GM12878 (cell line): ENCODE measurements at regions not wholly inside any gene's neighbourhood (a gene's known extent, or its start where the extent isn't known, plus 50 kb on each side); places are given as distances from the start of the nearest gene placed in this dataset.
"Not testable (repeated sequence)": the region's sequence is repeated elsewhere in the genome, so short reads cannot be mapped to it uniquely, and the experiment has no call there.

Experiments used
- ATAC-seq: fragments of 200-7000 bp; cut with Tn5 transposase; 3 replicates; pipeline ENCODE4 v1.9.1; 2020; ENCODE audit warnings: mild to moderate bottlenecking, moderate library complexity
- BruUV-seq: library from RNA; stranded (reverse); fragments of 400-500 nt; replicated peaks from 2 replicates; lab custom pipeline; 2021; lab: Mats Ljungman, UMichigan
- CTCF ChIA-PET: fragments of 300-600 bp; sonication (Branson Sonifier 250); formaldehyde crosslinking; extraction: SDS; loops from one replicate; lab custom pipeline; 2021; ENCODE audit warnings: inconsistent platforms; lab: Yijun Ruan, JAX
- POLR2A ChIA-PET: fragments of 350-600 bp; formaldehyde crosslinking; extraction: SDS; loops from one replicate; lab custom pipeline; 2021; ENCODE audit warnings: inconsistent platforms; lab: Charles Lee
- RAD21 ChIA-PET: fragments of 300-600 bp; sonication (Branson Sonifier 250); formaldehyde crosslinking; loops from one replicate; lab custom pipeline; 2023; ENCODE audit warnings: antibody characterized with exemption; ENCODE audit not compliant: unreplicated experiment; lab: Charles Lee
- SMC1A ChIA-PET: fragments of 300-600 bp; sonication (Branson Sonifier 250); formaldehyde crosslinking; loops from one replicate; lab custom pipeline; 2023; ENCODE audit not compliant: unreplicated experiment, uncharacterized antibody; lab: Charles Lee
- DNase-seq: peaks from one replicate; pipeline ENCODE4 v3.0.0-alpha.2; 2011; ENCODE audit warnings: low read depth, low spot score
- FAIRE-seq: peaks from 3 replicates; lab custom pipeline; 2011; peaks lifted over from hg19 to GRCh38; lab: Jason Lieb, UNC
- H2AFZ ChIP-seq: 2 replicates; pipeline ENCODE4 v1.6.0; 2011; ENCODE audit warnings: low read depth, low read length, control low read depth; ENCODE audit not compliant: control insufficient read depth
- H3K27ac ChIP-seq: 2 replicates; pipeline ENCODE4 v1.5.1; 2011; ENCODE audit warnings: control low read depth; ENCODE audit not compliant: control insufficient read depth, insufficient read depth
- H3K27me3 ChIP-seq, 2 experiments: replicated peaks in 1 of 2; 2 replicates each; pipeline versions ENCODE4 v1.6.0 to v1.6.1; 2011; ENCODE audit warnings: low read length in 1 of 2; ENCODE audit not compliant: control insufficient read depth in 2 of 2, insufficient read depth in 2 of 2
- H3K36me3 ChIP-seq, 2 experiments: 2 replicates each; pipeline ENCODE4 v1.5.1; 2011; ENCODE audit warnings: low read length in 1 of 2; ENCODE audit not compliant: control insufficient read depth in 2 of 2, insufficient read depth in 2 of 2
- H3K4me1 ChIP-seq: 2 replicates; pipeline ENCODE4 v1.6.1; 2011; ENCODE audit warnings: mild to moderate bottlenecking, low read length, moderate library complexity, mixed read lengths; ENCODE audit not compliant: control insufficient read depth, insufficient read depth
- H3K4me2 ChIP-seq: 2 replicates; pipeline ENCODE4 v1.6.0; 2011; ENCODE audit warnings: control low read depth; ENCODE audit not compliant: control insufficient read depth, insufficient read depth
- H3K4me3 ChIP-seq: fragments of 200-600 bp; sonication (generic); 2 replicates; pipeline ENCODE4 v1.5.1; 2016
- H3K79me2 ChIP-seq: 2 replicates; pipeline ENCODE4 v1.6.0; 2011; ENCODE audit warnings: low read length; ENCODE audit not compliant: control insufficient read depth, insufficient read depth
- H3K9ac ChIP-seq: 2 replicates; pipeline ENCODE4 v1.8.0; 2011; ENCODE audit warnings: low read length, control low read depth, mixed read lengths; ENCODE audit not compliant: control insufficient read depth, insufficient read depth
- H3K9me3 ChIP-seq: replicated peaks from 3 replicates; pipeline ENCODE4 v1.5.1; 2011; ENCODE audit warnings: mild to moderate bottlenecking, low read length; ENCODE audit not compliant: control insufficient read depth, insufficient read depth
- H4K20me1 ChIP-seq: 2 replicates; pipeline ENCODE4 v1.6.0; 2011; ENCODE audit not compliant: control insufficient read depth, insufficient read depth
- CBX5 ChIP-seq: sonication (generic); IDR thresholded peaks from 2 replicates; pipeline ENCODE4 v1.6.1; 2016; ENCODE audit warnings: low read depth, moderate library complexity, mild to moderate bottlenecking, inconsistent platforms
- CEBPZ ChIP-seq: fragments of 150-350 bp; IDR thresholded peaks from 2 replicates; pipeline ENCODE4 v1.6.1; 2016; ENCODE audit warnings: low read depth, low read length
- E2F8 ChIP-seq: fragments of 450-650 bp; IDR thresholded peaks from 2 replicates; pipeline ENCODE4 v1.6.1; 2018; ENCODE audit warnings: mild to moderate bottlenecking, low read depth, moderate library complexity; ENCODE audit not compliant: partially characterized antibody
- IRF5 ChIP-seq: fragments of 450-650 bp; IDR thresholded peaks from 2 replicates; pipeline ENCODE4 v1.6.1; 2017; ENCODE audit warnings: borderline replicate concordance
- MYC ChIP-seq: IDR thresholded peaks from 2 replicates; pipeline ENCODE4 v1.6.1; 2011; ENCODE audit warnings: mild to moderate bottlenecking, low read length, moderate library complexity, inconsistent platforms; ENCODE audit not compliant: insufficient read depth, insufficient replicate concordance, insufficient read length, severe bottlenecking
- WGBS: methylation state at CpG from one replicate; pipeline ENCODE4 v1.1.6; 2016; ENCODE audit warnings: low lambda C conversion rate; ENCODE audit not compliant: insufficient replicate concordance, insufficient coverage; ENCODE audit errors: missing lambda C conversion rate; 5-methylcytosine and 5-hydroxymethylcytosine counted together
- in situ Hi-C: fragments of 300-500 bp; cut with MboI; formaldehyde crosslinking; loops from 9 replicates; pipeline ENCODE4 v1.14.3; 2018; ENCODE audit warnings: mixed read lengths
- intact Hi-C: fragments of 100-400 bp; cut with micrococcal nuclease; formaldehyde crosslinking; loops from one replicate; pipeline ENCODE4 v1.14.2; 2022; ENCODE audit not compliant: unreplicated experiment

- no peak for TF ChIP-seq E2F8
- no peak for TF ChIP-seq MYC
- no peak for TF ChIP-seq IRF5
- TF ChIP-seq CEBPZ, result no peak
- TF ChIP-seq CBX5, result no peak
- TF ChIP-seq, all 136 proteins: peak for 0
These were observed 80.9 kb upstream of the OR9Q1 start (continued) for GRCh38 chr11:57942808-57943207.

GRCh38 chr11:57943766-57944165 lies 79.9 kb upstream of the OR9Q1 start:
- DNase-seq, H3K4me3 ChIP-seq, H3K4me2 ChIP-seq, H3K9me3 ChIP-seq, SMC1A ChIA-PET, H4K20me1 ChIP-seq, FAIRE-seq, ATAC-seq, H3K4me1 ChIP-seq, H3K27me3 ChIP-seq, intact Hi-C loops, H3K79me2 ChIP-seq, RAD21 ChIA-PET, H2AFZ ChIP-seq, in situ Hi-C loops, H3K36me3 ChIP-seq, H3K9ac ChIP-seq, POLR2A ChIA-PET, H3K27ac ChIP-seq, BruUV-seq, CTCF ChIA-PET: not testable (repeated sequence)
- 68% methylated on average over 21 of the region's 28 CpGs for whole genome bisulfite sequencing
